Panc1 (cell line): ENCODE measurements at regions not wholly inside any gene's neighbourhood (a gene's known extent, or its start where the extent isn't known, plus 50 kb on each side); places are given as distances from the start of the nearest gene placed in this dataset.

Experiments used
- POLR2AphosphoS5 ChIP-seq: IDR thresholded peaks from 2 replicates; pipeline ENCODE4 v1.6.1; 2012; ENCODE audit warnings: mild to moderate bottlenecking, low read depth, low read length, moderate library complexity
- SIN3A ChIP-seq: IDR thresholded peaks from 2 replicates; pipeline ENCODE4 v1.6.1; 2012; ENCODE audit warnings: low read depth, mild to moderate bottlenecking, low read length, moderate library complexity, borderline replicate concordance; ENCODE audit not compliant: insufficient read depth
- TCF7L2 ChIP-seq: IDR thresholded peaks from 2 replicates; pipeline ENCODE4 v1.6.1; 2011; ENCODE audit warnings: mild to moderate bottlenecking, low read depth, low read length, inconsistent platforms
- TF ChIP-seq, protein P1 (sequence below): fragments of 450-650 bp; IDR thresholded peaks from 2 replicates; pipeline ENCODE4 v1.5.1; 2017; ENCODE audit warnings: mild to moderate bottlenecking
- TF ChIP-seq, protein P2 (sequence below), 2 experiments: IDR thresholded peaks; 2 replicates each; pipeline ENCODE4 v1.6.1; 2011 to 2012; ENCODE audit warnings: low read depth in 2 of 2, control low read depth in 1 of 2, low read length in 1 of 2, mild to moderate bottlenecking in 1 of 2, moderate library complexity in 1 of 2; ENCODE audit not compliant: insufficient read depth in 1 of 2

DNA sequence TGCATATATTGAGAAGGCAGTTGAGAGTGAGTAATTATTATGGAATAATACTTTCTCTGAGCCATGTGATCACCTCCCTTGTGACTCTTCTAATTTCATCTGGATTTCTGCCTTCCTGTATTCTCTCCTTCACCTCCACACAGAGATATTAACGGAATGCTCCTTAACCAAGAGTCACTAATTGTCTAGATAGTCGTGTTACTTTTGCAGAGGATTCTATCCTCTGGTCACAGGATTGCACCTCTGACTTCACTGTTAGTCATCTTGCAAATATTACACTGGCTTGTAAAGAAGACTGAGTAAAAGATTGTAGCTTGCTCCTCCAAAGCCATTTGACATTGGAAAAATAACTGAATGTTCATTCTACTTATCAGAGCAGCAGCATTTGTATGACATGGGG lies 160.9 kb downstream of the SH2D1A start:
- TF ChIP-seq, protein P1, sequence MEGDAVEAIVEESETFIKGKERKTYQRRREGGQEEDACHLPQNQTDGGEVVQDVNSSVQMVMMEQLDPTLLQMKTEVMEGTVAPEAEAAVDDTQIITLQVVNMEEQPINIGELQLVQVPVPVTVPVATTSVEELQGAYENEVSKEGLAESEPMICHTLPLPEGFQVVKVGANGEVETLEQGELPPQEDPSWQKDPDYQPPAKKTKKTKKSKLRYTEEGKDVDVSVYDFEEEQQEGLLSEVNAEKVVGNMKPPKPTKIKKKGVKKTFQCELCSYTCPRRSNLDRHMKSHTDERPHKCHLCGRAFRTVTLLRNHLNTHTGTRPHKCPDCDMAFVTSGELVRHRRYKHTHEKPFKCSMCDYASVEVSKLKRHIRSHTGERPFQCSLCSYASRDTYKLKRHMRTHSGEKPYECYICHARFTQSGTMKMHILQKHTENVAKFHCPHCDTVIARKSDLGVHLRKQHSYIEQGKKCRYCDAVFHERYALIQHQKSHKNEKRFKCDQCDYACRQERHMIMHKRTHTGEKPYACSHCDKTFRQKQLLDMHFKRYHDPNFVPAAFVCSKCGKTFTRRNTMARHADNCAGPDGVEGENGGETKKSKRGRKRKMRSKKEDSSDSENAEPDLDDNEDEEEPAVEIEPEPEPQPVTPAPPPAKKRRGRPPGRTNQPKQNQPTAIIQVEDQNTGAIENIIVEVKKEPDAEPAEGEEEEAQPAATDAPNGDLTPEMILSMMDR, result no peak
- TF ChIP-seq, protein P2, sequence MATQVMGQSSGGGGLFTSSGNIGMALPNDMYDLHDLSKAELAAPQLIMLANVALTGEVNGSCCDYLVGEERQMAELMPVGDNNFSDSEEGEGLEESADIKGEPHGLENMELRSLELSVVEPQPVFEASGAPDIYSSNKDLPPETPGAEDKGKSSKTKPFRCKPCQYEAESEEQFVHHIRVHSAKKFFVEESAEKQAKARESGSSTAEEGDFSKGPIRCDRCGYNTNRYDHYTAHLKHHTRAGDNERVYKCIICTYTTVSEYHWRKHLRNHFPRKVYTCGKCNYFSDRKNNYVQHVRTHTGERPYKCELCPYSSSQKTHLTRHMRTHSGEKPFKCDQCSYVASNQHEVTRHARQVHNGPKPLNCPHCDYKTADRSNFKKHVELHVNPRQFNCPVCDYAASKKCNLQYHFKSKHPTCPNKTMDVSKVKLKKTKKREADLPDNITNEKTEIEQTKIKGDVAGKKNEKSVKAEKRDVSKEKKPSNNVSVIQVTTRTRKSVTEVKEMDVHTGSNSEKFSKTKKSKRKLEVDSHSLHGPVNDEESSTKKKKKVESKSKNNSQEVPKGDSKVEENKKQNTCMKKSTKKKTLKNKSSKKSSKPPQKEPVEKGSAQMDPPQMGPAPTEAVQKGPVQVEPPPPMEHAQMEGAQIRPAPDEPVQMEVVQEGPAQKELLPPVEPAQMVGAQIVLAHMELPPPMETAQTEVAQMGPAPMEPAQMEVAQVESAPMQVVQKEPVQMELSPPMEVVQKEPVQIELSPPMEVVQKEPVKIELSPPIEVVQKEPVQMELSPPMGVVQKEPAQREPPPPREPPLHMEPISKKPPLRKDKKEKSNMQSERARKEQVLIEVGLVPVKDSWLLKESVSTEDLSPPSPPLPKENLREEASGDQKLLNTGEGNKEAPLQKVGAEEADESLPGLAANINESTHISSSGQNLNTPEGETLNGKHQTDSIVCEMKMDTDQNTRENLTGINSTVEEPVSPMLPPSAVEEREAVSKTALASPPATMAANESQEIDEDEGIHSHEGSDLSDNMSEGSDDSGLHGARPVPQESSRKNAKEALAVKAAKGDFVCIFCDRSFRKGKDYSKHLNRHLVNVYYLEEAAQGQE (IDR thresholded peaks at IDR 0.05; ENCODE audit: insufficient read depth in 1 of 2, low read depth in 2 of 2, low read length in 1 of 2), result no peak
- TF ChIP-seq POLR2AphosphoS5, result no peak
- TF ChIP-seq SIN3A, result no peak
- no peak for TF ChIP-seq TCF7L2
